Inflammatory macrophage (primary cell): ENCODE measurements at regions not wholly inside any gene's neighbourhood (a gene's known extent, or its start where the extent isn't known, plus 50 kb on each side); places are given as distances from the start of the nearest gene placed in this dataset.

Experiments used
- DNase-seq, 2 donors: peaks; one replicate each; pipeline ENCODE4 v3.0.0-alpha.2; 2020 to 2022

DNA sequence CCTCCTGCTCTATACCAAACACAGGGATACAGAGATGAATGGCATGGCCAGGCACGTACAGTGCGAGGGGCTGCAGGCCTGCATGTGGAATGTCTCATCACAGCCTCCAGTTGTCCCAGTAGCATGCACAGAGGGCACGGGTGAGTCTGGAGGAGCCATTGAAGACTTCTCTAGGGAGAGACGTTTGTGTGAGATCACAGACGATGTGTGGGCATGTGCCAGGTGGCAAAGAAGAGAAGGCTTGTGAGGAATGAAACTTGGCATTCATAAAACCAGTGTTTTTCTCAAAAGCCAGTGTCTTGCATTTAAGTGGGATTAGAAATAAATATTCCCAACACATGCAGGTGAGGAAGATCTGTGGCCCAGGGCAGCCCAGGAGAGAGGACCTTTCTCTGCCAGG lies 119.1 kb upstream of the UBE3A start:
- DNase-seq = no peak

GRCh38 chr15:25556136-25556535 lies 117.3 kb upstream of the UBE3A start:
- no peak for DNase-seq

GRCh38 chr15:25554640-25555039 lies 115.8 kb upstream of the UBE3A start:
- DNase-seq = no peak

DNA sequence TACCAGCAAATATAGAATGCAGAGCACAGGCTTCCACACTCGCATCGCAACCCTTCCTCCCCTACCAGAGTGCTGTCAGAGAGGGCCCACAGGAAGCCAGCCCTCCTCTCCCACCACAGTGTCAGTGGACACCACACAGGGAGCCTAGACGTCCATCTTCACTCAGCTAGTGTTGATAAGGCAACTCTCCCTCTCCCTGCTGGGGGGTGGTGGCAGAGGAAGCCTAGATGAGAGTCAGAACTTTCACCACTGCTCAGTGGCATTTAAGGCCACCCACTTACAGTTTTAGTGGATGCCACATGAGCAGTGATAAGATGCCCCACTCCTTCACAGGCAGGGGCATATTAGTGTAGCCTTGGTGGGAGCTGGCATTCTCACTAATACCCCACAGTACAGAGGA lies 109.8 kb upstream of the UBE3A start:
- no peak for DNase-seq

DNA sequence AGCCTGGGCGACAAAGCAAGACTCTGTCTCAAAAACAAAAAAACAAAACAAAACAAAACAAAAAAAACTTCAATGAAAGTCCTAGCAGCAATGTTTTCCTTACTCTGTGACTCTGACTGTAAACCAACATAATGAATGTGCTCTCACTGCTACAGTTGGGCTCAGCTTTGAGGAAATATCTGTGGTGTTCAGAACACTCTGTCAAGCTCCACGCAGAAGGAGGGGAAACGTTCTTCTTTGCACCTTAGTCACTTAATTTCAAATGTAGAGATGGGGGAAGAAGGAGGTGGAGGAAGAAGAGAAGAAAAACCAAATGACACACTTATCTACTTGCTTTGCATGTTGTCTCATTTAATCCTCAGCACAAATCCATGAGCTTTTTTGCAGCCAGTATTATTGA lies 107.1 kb upstream of the UBE3A start:
- no peak for DNase-seq

GRCh38 chr15:25545017-25545416 lies 106.2 kb upstream of the UBE3A start:
- DNase-seq = peak in 1 of 2 donors; percentile 43

DNA sequence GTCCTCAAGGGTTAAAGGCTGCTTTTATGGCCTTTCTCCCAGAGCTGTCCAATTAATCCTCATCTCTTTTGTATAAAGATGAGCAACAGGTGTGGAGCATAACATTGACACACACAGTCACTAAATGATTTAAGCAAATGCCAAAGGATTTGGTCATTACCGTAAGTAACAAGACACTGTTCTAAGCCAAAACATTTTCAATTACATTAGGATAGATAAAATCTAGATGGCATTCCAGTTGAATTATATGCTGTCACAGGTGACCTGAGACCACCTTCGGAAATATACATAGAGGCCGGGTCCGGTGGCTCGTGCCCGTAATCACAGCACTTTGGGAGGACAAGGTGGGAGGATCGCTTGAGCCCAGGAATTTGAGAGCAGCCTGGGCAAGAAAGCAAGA lies 105.3 kb upstream of the UBE3A start:
- DNase-seq = no peak

- DNase-seq = no peak
Observed at GRCh38 chr15:25543196-25543595, 104.4 kb upstream of the UBE3A start.

GRCh38 chr15:25541228-25541627 lies 102.4 kb upstream of the UBE3A start:
- DNase-seq = no peak

DNA sequence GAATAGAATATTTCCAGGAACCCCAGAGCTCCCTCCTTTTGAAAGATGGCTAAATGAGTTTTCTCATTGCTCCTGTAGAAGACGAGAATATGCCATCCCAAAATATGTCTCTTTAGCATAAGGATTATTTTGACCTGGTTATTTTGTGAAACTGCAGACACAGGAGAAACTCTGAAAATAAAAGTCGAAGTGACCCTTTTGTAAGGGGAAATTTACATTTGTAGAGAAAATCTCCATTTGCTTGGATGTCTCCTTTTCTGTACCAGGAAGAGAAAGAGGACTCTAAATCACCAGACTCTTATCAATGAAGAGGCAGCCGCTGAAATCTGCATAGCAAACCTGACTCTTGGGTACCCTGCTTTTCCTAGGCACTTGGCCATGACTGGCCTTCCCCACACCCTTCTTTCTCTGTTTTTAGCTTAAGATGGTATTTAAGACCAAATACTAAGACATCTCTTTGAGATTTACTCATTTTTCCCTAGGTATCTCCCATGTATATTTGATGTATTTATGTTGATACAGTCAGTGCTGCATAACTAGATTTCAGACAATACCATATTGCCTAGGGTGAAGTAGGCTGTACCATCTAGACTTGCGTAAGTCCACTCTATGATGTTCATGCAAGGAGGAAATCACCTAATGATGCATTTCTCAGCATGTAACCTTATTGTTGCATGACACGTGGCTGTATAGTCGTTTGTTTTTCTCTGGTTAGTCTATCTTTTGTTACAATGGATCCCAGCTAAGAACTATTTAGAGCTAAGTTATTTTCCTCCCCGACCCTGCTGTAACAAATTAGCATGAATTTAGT lies 98.2 kb upstream of the UBE3A start:
- DNase-seq = no peak

DNA sequence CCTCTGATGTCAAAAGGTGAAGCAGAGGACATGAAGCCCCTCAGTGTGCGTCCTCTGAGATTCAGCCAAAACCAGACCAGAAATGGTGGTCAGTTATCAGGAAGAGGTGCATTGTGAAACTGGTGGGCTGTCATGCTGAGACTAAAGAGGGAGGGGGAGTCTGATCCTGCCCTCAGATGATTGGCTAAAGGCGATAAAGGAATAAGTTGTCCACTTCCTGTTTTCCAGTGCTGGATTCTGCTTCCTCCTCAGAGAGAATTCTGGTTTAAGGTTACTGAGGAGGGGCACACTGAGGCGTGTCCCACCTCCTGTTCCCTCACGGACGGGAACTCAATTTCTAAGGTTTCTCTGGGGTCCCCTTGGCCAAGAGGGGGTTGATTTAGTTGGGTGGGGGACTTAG lies 97.0 kb upstream of the UBE3A start:
- DNase-seq = no peak

- DNase-seq = no peak
Observed at GRCh38 chr15:25534293-25534692, 95.5 kb upstream of the UBE3A start.

GRCh38 chr15:25532269-25533140 lies 93.7 kb upstream of the UBE3A start:
- no peak for DNase-seq

- DNase-seq = no peak
Observed at GRCh38 chr15:25529774-25530173, 91.0 kb upstream of the UBE3A start.

DNA sequence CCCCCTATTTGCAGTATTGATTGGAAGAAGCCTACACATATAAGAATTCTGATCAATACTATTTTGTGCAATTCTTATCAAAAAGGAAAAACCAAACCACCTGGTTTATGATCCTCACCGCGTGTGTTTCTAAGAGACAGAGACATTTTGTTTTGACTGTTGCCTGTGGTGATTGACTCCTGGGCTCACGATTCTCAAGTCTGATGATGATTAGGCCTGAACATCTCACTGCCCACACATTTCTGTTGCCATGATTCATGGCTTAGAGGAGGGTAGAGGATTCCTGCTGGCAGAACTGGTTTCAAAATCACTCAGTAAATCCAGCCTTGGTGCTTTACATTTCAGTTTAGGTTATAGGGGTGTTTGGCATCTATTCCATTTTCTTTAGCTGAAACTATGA lies 88.3 kb upstream of the UBE3A start:
- DNase-seq = no peak

GRCh38 chr15:25525741-25526140 lies 86.9 kb upstream of the UBE3A start:
- DNase-seq = no peak

- no peak for DNase-seq
Observed at GRCh38 chr15:25515633-25516032, 76.8 kb upstream of the UBE3A start.

DNA sequence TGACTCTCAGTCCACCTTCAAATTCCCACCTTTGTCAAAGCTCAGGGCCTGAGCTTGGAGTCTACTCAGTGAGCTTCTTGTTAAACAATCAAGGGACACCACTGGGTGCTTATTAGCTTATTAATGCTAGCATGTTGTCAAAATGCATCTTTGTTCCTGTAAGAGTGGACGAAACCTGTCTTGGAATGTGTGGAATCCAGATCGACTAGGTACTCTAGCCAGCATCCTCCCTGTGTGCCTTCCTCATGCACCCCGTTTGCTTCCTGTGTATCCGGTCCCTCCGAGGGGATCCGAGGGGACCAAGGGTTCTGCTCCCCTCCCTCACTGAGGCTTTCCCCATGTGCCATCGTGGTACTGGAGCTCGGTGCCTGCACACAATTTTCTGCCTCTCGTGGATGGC lies 75.7 kb upstream of the UBE3A start:
- no peak for DNase-seq

GRCh38 chr15:25512957-25513356 lies 74.1 kb upstream of the UBE3A start:
- no peak for DNase-seq

DNA sequence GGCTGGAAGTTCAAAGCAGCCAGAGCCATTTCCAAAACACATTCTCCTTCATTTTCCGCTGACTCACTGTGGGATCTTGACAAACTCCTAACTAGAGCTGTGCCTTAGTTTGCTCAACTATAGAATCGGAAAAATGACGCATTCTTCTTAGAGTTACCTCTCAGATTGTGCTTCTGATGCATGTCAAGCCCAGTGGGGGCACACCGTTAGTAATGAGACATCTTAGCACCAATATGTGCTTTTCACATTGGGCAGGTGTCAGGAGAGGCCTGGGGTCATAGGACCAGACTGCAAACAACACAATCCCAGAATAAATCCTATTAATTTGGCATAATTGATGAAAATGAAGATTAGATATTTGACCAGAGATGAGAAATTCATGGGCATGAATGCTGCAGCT lies 71.3 kb upstream of the UBE3A start:
- no peak for DNase-seq

- DNase-seq = no peak
Observed at GRCh38 chr15:25509703-25510102, 70.9 kb upstream of the UBE3A start.

- DNase-seq = peak in 1 of 2 donors; percentile 12
Observed at GRCh38 chr15:25508369-25509002, 69.7 kb upstream of the UBE3A start.

DNA sequence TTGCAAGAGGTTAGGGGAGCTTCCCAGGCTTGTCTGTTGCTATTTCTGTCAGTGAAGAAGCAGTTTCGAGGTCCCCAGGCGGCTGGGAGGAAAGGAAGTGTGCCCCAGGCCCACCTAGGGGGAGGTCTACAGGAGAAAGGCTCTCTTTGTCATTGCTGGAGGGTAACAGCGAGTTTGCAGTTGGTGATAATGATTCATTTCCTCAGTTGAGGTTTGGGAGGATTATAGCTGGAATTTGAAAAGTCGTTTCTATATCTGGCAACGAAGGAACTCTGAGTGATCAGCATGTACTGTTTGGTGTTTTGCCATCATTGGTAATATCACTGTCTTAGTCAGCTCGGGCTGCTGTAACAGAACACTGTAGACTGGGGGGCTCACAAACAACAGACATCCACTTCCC lies 65.5 kb upstream of the UBE3A start:
- no peak for DNase-seq
